CD14-positive monocyte (primary cell): ENCODE measurements at regions not wholly inside any gene's neighbourhood (a gene's known extent, or its start where the extent isn't known, plus 50 kb on each side); places are given as distances from the start of the nearest gene placed in this dataset.

Experiments used
- DNase-seq, 3 donors: peaks; one replicate each; pipeline ENCODE4 v3.0.0-alpha.2; 2011 to 2022
- H2AFZ ChIP-seq: 2 replicates; pipeline ENCODE4 v1.6.0; 2012; ENCODE audit warnings: mild to moderate bottlenecking, low read depth, low read length, inconsistent platforms; ENCODE audit not compliant: insufficient read depth, poor library complexity, severe bottlenecking
- H3K27ac ChIP-seq, 2 donors: 1 replicate in 1 of 2; 2 replicates in 1 of 2; pipeline ENCODE4 v1.5.1; 2012 to 2013; ENCODE audit warnings: low read length in 2 of 2, control low read depth in 1 of 2, inconsistent platforms in 1 of 2, low read depth in 1 of 2, mild to moderate bottlenecking in 1 of 2
- H3K27me3 ChIP-seq, 2 donors: one replicate each; pipeline versions ENCODE4 v1.6.0 to v1.6.1; 2011 to 2013; ENCODE audit warnings: low read length in 2 of 2; ENCODE audit not compliant: control insufficient read depth in 2 of 2, insufficient read depth in 2 of 2
- H3K36me3 ChIP-seq, 2 donors: replicated peaks in 1 of 2; 1 replicate in 1 of 2; 2 replicates in 1 of 2; pipeline versions ENCODE4 v1.5.1 to v1.6.1; 2012 to 2013; ENCODE audit warnings: low read length in 2 of 2, control low read depth in 1 of 2, inconsistent platforms in 1 of 2, mild to moderate bottlenecking in 1 of 2; ENCODE audit not compliant: insufficient read depth in 2 of 2, control insufficient read depth in 1 of 2
- H3K4me1 ChIP-seq, 2 donors: 1 replicate in 1 of 2; 2 replicates in 1 of 2; pipeline versions ENCODE4 v1.5.1 to v1.6.1; 2012 to 2013; ENCODE audit warnings: low read length in 2 of 2, control low read depth in 1 of 2, inconsistent platforms in 1 of 2, mild to moderate bottlenecking in 1 of 2, moderate library complexity in 1 of 2; ENCODE audit not compliant: insufficient read depth in 2 of 2, control insufficient read depth in 1 of 2
- H3K4me2 ChIP-seq: replicated peaks from 2 replicates; pipeline ENCODE3; 2012; ENCODE audit warnings: low read length, moderate library complexity, mild to moderate bottlenecking; ENCODE audit not compliant: poor library complexity, severe bottlenecking; ENCODE audit errors: extremely low read depth
- H3K4me3 ChIP-seq, 3 experiments: fragments of 200-600 bp in 1 of 3; sonication (generic) in 1 of 3; replicated peaks in 1 of 3; 1 replicate in 2 of 3; 2 replicates in 1 of 3; pipeline ENCODE4 v1.5.1; 2011 to 2013; ENCODE audit warnings: low read length in 3 of 3, mild to moderate bottlenecking in 3 of 3, control low read depth in 2 of 3, low read depth in 2 of 3, inconsistent platforms in 1 of 3, moderate library complexity in 1 of 3
- H3K79me2 ChIP-seq: 2 replicates; pipeline ENCODE4 v1.6.0; 2012; ENCODE audit warnings: mild to moderate bottlenecking, control low read depth, inconsistent platforms, low read length, moderate library complexity; ENCODE audit not compliant: insufficient read depth
- H3K9ac ChIP-seq: 2 replicates; pipeline ENCODE4 v1.6.0; 2017; ENCODE audit warnings: low read length, mild to moderate bottlenecking; ENCODE audit not compliant: insufficient read depth, poor library complexity, severe bottlenecking
- H3K9me3 ChIP-seq, 2 donors: replicated peaks in 1 of 2; 1 replicate in 1 of 2; 2 replicates in 1 of 2; pipeline versions ENCODE4 v1.5.1 to v1.6.1; 2012 to 2013; ENCODE audit warnings: low read length in 2 of 2, control low read depth in 1 of 2; ENCODE audit not compliant: control insufficient read depth in 1 of 2, insufficient read depth in 1 of 2
- H4K20me1 ChIP-seq: 2 replicates; pipeline ENCODE4 v1.6.0; 2012; ENCODE audit warnings: mild to moderate bottlenecking, low read length, control low read depth, moderate library complexity; ENCODE audit not compliant: insufficient read depth
- H3K27ac Mint-ChIP-seq, 7 donors: one replicate each; pipeline ENCODE4 v1.8.0; 2020; ENCODE audit warnings: mild to moderate bottlenecking in 7 of 7, mixed read lengths in 7 of 7, moderate library complexity in 6 of 7, inconsistent platforms in 2 of 7
- H3K27me3 Mint-ChIP-seq, 3 donors: one replicate each; pipeline ENCODE4 v1.8.0; 2021 to 2022; ENCODE audit warnings: low read depth in 3 of 3, mild to moderate bottlenecking in 3 of 3, mixed read lengths in 3 of 3, moderate library complexity in 3 of 3, inconsistent platforms in 1 of 3
- H3K36me3 Mint-ChIP-seq, 2 donors: one replicate each; pipeline ENCODE4 v1.8.0; 2020; ENCODE audit warnings: mixed read lengths in 2 of 2, inconsistent platforms in 1 of 2, mild to moderate bottlenecking in 1 of 2
- H3K4me1 Mint-ChIP-seq: one replicate; pipeline ENCODE4 v1.8.0; 2020; ENCODE audit warnings: mild to moderate bottlenecking, mixed read lengths
- H3K4me3 Mint-ChIP-seq, 2 donors: one replicate each; pipeline ENCODE4 v1.8.0; 2020; ENCODE audit warnings: mild to moderate bottlenecking in 2 of 2, mixed read lengths in 2 of 2, moderate library complexity in 1 of 2
- H3K9me3 Mint-ChIP-seq, 7 donors: one replicate each; pipeline ENCODE4 v1.8.0; 2020 to 2022; ENCODE audit warnings: mixed read lengths in 7 of 7, mild to moderate bottlenecking in 6 of 7, moderate library complexity in 6 of 7, inconsistent platforms in 2 of 7
- WGBS: methylation state at CpG from one replicate; pipeline ENCODE4 v1.1.5; 2013; ENCODE audit warnings: missing lambda C conversion rate; ENCODE audit not compliant: insufficient coverage; 5-methylcytosine and 5-hydroxymethylcytosine counted together
- intact Hi-C, 2 donors: fragments of 100-400 bp; cut with micrococcal nuclease; formaldehyde crosslinking; loops; one replicate each; pipeline versions ENCODE4 v1.15.0 to v1.15.1; 2023
- TF ChIP-seq, protein P1 (sequence below): fragments of 200-600 bp; IDR thresholded peaks from one replicate; pipeline ENCODE4 v1.8.0; 2022; ENCODE audit warnings: antibody characterized with exemption, mild to moderate bottlenecking

DNA sequence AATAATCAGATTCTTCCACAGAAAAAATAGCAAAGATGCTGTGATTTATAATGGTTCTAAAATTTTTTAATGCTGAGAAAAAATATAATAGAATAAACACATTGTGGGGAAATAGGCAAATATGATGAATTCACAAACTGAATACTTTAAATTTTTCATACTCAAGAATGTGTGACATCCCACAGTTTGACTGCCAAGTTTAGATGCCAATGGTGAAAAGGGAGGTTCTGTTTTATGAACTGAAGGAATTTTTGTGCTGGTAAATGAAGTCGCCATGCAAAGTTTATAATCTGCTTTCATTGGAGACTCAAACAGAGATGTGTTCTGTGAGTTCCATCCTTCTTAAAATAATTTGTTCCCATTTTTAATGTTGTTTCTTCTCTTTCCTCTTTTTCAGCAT, 367.5 kb upstream of the ADAMTS16 start:
- Histone ChIP-seq H3K9me3 (peaks cover 4 to 14% of the 10 kb centered on the region in 2 donors), H3K9ac (no peak overlapping the region), H3K27me3 (no peaks in the 10 kb centered on the region), H2AFZ (no peak overlapping the region), H4K20me1 (no peaks in the 10 kb centered on the region), H3K4me2 (no peak overlapping the region), H3K36me3 (no peaks in the 10 kb centered on the region), H3K27ac (no peak overlapping the region), H3K79me2 (no peaks in the 10 kb centered on the region), H3K4me1 (no peaks in the 10 kb centered on the region), H3K4me3 (no peak overlapping the region)
- no peak for DNase-seq
- no peak overlapping the region for H3K27ac Mint-ChIP-seq
- no CpG with 5 or more reads among the region's 1 CpG for WGBS
- no peak overlapping the region for H3K4me3 Mint-ChIP-seq
- H3K36me3 Mint-ChIP-seq, result no peaks in the 10 kb centered on the region
- intact Hi-C loops, result no loop called here
- H3K4me1 Mint-ChIP-seq, result no peaks in the 10 kb centered on the region
- peaks cover 0 to 13% (median 4%) of the 10 kb centered on the region in 7 donors for H3K9me3 Mint-ChIP-seq
- TF ChIP-seq, protein P1, sequence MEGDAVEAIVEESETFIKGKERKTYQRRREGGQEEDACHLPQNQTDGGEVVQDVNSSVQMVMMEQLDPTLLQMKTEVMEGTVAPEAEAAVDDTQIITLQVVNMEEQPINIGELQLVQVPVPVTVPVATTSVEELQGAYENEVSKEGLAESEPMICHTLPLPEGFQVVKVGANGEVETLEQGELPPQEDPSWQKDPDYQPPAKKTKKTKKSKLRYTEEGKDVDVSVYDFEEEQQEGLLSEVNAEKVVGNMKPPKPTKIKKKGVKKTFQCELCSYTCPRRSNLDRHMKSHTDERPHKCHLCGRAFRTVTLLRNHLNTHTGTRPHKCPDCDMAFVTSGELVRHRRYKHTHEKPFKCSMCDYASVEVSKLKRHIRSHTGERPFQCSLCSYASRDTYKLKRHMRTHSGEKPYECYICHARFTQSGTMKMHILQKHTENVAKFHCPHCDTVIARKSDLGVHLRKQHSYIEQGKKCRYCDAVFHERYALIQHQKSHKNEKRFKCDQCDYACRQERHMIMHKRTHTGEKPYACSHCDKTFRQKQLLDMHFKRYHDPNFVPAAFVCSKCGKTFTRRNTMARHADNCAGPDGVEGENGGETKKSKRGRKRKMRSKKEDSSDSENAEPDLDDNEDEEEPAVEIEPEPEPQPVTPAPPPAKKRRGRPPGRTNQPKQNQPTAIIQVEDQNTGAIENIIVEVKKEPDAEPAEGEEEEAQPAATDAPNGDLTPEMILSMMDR, result no peak
- H3K27me3 Mint-ChIP-seq, result no peaks in the 10 kb centered on the region

DNA sequence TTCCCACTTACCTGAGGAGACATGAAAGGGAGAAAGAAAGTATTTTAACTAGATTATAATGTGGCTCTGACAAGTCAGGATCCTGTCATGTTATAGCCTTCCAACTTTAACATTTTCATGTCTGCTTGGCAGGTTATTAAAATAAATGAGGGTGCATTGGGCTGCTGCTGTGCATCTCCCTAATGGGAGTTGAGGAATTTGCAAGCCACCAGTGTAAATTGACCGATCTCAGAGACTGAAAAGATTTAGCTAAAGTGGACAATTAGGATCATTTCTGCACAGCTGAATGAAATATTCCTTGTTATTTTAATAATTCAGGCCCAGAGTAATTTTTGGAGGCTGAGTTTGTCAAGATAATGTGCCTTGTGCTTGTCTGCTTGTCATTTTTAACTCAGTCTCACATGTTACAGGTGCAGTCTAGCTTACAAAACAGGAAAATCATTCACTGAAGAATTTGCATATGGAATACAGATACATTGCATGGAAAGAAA, 366.3 kb upstream of the ADAMTS16 start:
- Histone ChIP-seq H3K27ac (no peak overlapping the region), H2AFZ (no peak overlapping the region), H3K4me1 (no peaks in the 10 kb centered on the region), H3K4me3 (no peak overlapping the region), H4K20me1 (no peaks in the 10 kb centered on the region), H3K27me3 (no peaks in the 10 kb centered on the region), H3K9me3 (peaks cover 4 to 10% of the 10 kb centered on the region in 2 donors), H3K79me2 (no peaks in the 10 kb centered on the region), H3K36me3 (no peaks in the 10 kb centered on the region), H3K4me2 (no peak overlapping the region), H3K9ac (no peak overlapping the region)
- 82% methylated on average over 1 of the region's 1 CpG for WGBS
- TF ChIP-seq, protein P1, result no peak
- no peaks in the 10 kb centered on the region for H3K36me3 Mint-ChIP-seq
- H3K27ac Mint-ChIP-seq, result no peak overlapping the region
- no peaks in the 10 kb centered on the region for H3K4me1 Mint-ChIP-seq
- H3K4me3 Mint-ChIP-seq, result no peak overlapping the region
- no peak for DNase-seq
- intact Hi-C loops, result no loop called here
- H3K9me3 Mint-ChIP-seq, result peaks cover 0 to 15% (median 5%) of the 10 kb centered on the region in 7 donors
- H3K27me3 Mint-ChIP-seq, result no peaks in the 10 kb centered on the region
